ENCODE measurements at regions not wholly inside any gene's neighbourhood (a gene's known extent, or its start where the extent isn't known, plus 50 kb on each side); places are given as distances from the start of the nearest gene placed in this dataset.

- TF ChIP-seq CTCF (conservative IDR thresholded peaks at IDR 0.05 in 1 of 2, IDR thresholded peaks at IDR 0.05 in 1 of 2; ENCODE audit: extremely low read depth in 1 of 2, insufficient read depth in 1 of 2, low read depth in 1 of 2, low read length in 2 of 2) = no peak
- TF ChIP-seq EZH2 (IDR thresholded peaks at IDR 0.05; ENCODE audit: borderline replicate concordance, low read length) = no peak
Measured at GRCh38 chr20:39328347-39328746, 366.2 kb downstream of the DHX35 start.
